ENCODE measurements at regions not wholly inside any gene's neighbourhood (a gene's known extent, or its start where the extent isn't known, plus 50 kb on each side); places are given as distances from the start of the nearest gene placed in this dataset.

DNA sequence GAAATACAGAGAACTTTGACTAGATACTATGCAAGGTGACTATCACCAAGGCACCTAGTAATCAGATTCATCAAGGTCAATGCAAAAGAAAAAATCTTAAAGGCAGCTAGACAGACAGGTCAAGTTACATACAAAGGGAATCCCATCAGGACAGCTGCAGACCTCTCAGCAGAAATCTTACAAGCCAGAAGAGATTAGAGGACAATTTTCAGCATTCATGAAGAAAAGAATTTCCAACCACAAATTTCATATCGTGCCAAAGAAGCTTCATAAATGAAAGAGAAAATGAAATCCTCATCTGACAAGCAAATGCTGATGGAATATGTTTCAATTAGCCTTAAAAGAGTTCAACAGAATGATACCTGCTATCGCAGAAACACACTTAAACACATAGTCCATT, 913.7 kb downstream of the RPS29 start:
- no peak overlapping the region for H3K4me3 ChIP-seq (replicated peaks in 1 of 2; ENCODE audit: low read depth in 1 of 2, low read length in 2 of 2)
- no peaks in the 10 kb centered on the region for H4K20me1 ChIP-seq (ENCODE audit: insufficient read depth)
- no peak overlapping the region for H3K9ac ChIP-seq (ENCODE audit: low read length)
- H3K9me3 ChIP-seq (ENCODE audit: control insufficient read depth in 1 of 2, insufficient read depth in 1 of 2, low read depth in 1 of 2, low read length in 2 of 2) = peaks cover 0 to 4% of the 10 kb centered on the region in 2 experiments; a peak in 1 of 4 replicates
- DNase-seq (ENCODE audit: low read depth, low spot score) (no peak), ATAC-seq (no peak)
- BruUV-seq (replicated peaks) = no TSS peak
- H2AFZ ChIP-seq (ENCODE audit: low read depth, low read length, poor library complexity, severe bottlenecking) = no peak overlapping the region
- H3K4me2 ChIP-seq (ENCODE audit: low read length) = no peak overlapping the region
- intact Hi-C loops (cut with micrococcal nuclease) = no loop called here
- no peaks in the 10 kb centered on the region for H3K36me3 ChIP-seq (ENCODE audit: control insufficient read depth in 1 of 2, insufficient read depth in 2 of 2, low read length in 2 of 2)
- H3K9me2 ChIP-seq (ENCODE audit: insufficient read depth) = no peaks in the 10 kb centered on the region
- ChIA-PET POLR2A (no interaction called here), RAD21 (ENCODE audit: low non-redundant PET in 1 of 2, low total read pairs in 2 of 2, uncharacterized antibody in 2 of 2, unreplicated experiment in 2 of 2) (no interaction called here), CTCF (no interaction called here)
- no peaks in the 10 kb centered on the region for H3K27me3 ChIP-seq (ENCODE audit: insufficient read depth, low read length)
- no peaks in the 10 kb centered on the region for H3K4me1 ChIP-seq (ENCODE audit: control insufficient read depth in 1 of 2, insufficient read depth in 2 of 2, low read length in 2 of 2)
- no peak for TF ChIP-seq ZNF274 (IDR thresholded peaks at IDR 0.05; ENCODE audit: low read depth, low read length)
- TF ChIP-seq POLR2AphosphoS5 (IDR thresholded peaks at IDR 0.05; ENCODE audit: low read depth, low read length) = no peak
- TF ChIP-seq EZH2 (IDR thresholded peaks at IDR 0.05) = no peak
- TF ChIP-seq ELF1 (IDR thresholded peaks at IDR 0.05; ENCODE audit: borderline replicate concordance, low read depth) = no peak
- TF ChIP-seq CEBPB (IDR thresholded peaks at IDR 0.05; ENCODE audit: low read depth) = no peak
- TF ChIP-seq, protein P1, sequence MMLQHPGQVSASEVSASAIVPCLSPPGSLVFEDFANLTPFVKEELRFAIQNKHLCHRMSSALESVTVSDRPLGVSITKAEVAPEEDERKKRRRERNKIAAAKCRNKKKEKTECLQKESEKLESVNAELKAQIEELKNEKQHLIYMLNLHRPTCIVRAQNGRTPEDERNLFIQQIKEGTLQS (IDR thresholded peaks at IDR 0.05) = no peak
- TF ChIP-seq YY1 (IDR thresholded peaks at IDR 0.05; ENCODE audit: extremely low read depth, insufficient replicate concordance, low read depth, low read length) = no peak
- TF ChIP-seq FOSL1 (IDR thresholded peaks at IDR 0.05; ENCODE audit: low read depth) = no peak
- TF ChIP-seq ZFX (IDR thresholded peaks at IDR 0.05) = no peak
- TF ChIP-seq EZH2phosphoT487 (IDR thresholded peaks at IDR 0.05; ENCODE audit: borderline replicate concordance) = no peak
- TF ChIP-seq SRF (IDR thresholded peaks at IDR 0.05; ENCODE audit: low read depth) = no peak
- TF ChIP-seq, protein P2, sequence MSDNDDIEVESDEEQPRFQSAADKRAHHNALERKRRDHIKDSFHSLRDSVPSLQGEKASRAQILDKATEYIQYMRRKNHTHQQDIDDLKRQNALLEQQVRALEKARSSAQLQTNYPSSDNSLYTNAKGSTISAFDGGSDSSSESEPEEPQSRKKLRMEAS (IDR thresholded peaks at IDR 0.05) = no peak
- TF ChIP-seq, protein P3, sequence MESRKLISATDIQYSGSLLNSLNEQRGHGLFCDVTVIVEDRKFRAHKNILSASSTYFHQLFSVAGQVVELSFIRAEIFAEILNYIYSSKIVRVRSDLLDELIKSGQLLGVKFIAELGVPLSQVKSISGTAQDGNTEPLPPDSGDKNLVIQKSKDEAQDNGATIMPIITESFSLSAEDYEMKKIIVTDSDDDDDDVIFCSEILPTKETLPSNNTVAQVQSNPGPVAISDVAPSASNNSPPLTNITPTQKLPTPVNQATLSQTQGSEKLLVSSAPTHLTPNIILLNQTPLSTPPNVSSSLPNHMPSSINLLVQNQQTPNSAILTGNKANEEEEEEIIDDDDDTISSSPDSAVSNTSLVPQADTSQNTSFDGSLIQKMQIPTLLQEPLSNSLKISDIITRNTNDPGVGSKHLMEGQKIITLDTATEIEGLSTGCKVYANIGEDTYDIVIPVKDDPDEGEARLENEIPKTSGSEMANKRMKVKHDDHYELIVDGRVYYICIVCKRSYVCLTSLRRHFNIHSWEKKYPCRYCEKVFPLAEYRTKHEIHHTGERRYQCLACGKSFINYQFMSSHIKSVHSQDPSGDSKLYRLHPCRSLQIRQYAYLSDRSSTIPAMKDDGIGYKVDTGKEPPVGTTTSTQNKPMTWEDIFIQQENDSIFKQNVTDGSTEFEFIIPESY (IDR thresholded peaks at IDR 0.05; ENCODE audit: extremely low read depth, insufficient replicate concordance, low read length) = no peak
- no peak for TF ChIP-seq CBX3 (IDR thresholded peaks at IDR 0.05; ENCODE audit: low read depth)
- TF ChIP-seq, protein P4, sequence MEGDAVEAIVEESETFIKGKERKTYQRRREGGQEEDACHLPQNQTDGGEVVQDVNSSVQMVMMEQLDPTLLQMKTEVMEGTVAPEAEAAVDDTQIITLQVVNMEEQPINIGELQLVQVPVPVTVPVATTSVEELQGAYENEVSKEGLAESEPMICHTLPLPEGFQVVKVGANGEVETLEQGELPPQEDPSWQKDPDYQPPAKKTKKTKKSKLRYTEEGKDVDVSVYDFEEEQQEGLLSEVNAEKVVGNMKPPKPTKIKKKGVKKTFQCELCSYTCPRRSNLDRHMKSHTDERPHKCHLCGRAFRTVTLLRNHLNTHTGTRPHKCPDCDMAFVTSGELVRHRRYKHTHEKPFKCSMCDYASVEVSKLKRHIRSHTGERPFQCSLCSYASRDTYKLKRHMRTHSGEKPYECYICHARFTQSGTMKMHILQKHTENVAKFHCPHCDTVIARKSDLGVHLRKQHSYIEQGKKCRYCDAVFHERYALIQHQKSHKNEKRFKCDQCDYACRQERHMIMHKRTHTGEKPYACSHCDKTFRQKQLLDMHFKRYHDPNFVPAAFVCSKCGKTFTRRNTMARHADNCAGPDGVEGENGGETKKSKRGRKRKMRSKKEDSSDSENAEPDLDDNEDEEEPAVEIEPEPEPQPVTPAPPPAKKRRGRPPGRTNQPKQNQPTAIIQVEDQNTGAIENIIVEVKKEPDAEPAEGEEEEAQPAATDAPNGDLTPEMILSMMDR (IDR thresholded peaks at IDR 0.05 in 2 of 3, conservative IDR thresholded peaks at IDR 0.05 in 1 of 3; ENCODE audit: borderline replicate concordance in 1 of 3, insufficient read depth in 1 of 3, low read depth in 2 of 3, low read length in 2 of 3) = no peak
- TF ChIP-seq POLR2A (IDR thresholded peaks at IDR 0.05; ENCODE audit: borderline replicate concordance, extremely low read depth, insufficient read depth, insufficient read length) = no peak
- no peak for TF ChIP-seq SP1 (IDR thresholded peaks at IDR 0.05; ENCODE audit: low read depth)
- TF ChIP-seq SIN3A (IDR thresholded peaks at IDR 0.05; ENCODE audit: low read depth) = no peak
- TF ChIP-seq TCF7L2 (IDR thresholded peaks at IDR 0.05; ENCODE audit: borderline replicate concordance, extremely low read depth, insufficient read depth, insufficient read length) = no peak
- no peak for TF ChIP-seq EGR1 (IDR thresholded peaks at IDR 0.05; ENCODE audit: low read depth)
- H3K27ac ChIP-seq (ENCODE audit: low read depth, low read length) = no peak overlapping the region
- H3K79me2 ChIP-seq (ENCODE audit: insufficient read depth, low read length) = no peaks in the 10 kb centered on the region
